Activated T-helper 2 cell treated with anti-CD3 and anti-CD28 coated beads, Interferon-gamma antibody, Interleukin-2, Interleukin-4, amounts not matched to agents 10 μg/mL and 5 μg/mL and 100 μg/mL, durations not matched to agents 14 hours and 24 hours and 36 hours (primary cell): ENCODE measurements at regions not wholly inside any gene's neighbourhood (a gene's known extent, or its start where the extent isn't known, plus 50 kb on each side); places are given as distances from the start of the nearest gene placed in this dataset.

Experiments used
- DNase-seq: peaks from one replicate; pipeline ENCODE4 v3.0.0; 2021; ENCODE audit warnings: low spot score
- H3K27ac Mint-ChIP-seq: one replicate; pipeline ENCODE4 v1.8.0; 2021; ENCODE audit warnings: mixed read lengths
- H3K27me3 Mint-ChIP-seq: one replicate; pipeline ENCODE4 v1.8.0; 2021; ENCODE audit warnings: low read depth, mixed read lengths
- H3K36me3 Mint-ChIP-seq: one replicate; pipeline ENCODE4 v1.8.0; 2021; ENCODE audit warnings: low read depth, mixed read lengths
- H3K4me1 Mint-ChIP-seq: one replicate; pipeline ENCODE4 v1.8.0; 2021; ENCODE audit warnings: low read depth, mixed read lengths
- H3K4me3 Mint-ChIP-seq: one replicate; pipeline ENCODE4 v1.8.0; 2021; ENCODE audit warnings: low read depth, mild to moderate bottlenecking, moderate library complexity, mixed read lengths
- H3K9me3 Mint-ChIP-seq: one replicate; pipeline ENCODE4 v1.8.0; 2021; ENCODE audit warnings: mixed read lengths
- intact Hi-C: fragments of 100-400 bp; cut with micrococcal nuclease; formaldehyde crosslinking; loops from one replicate; pipeline ENCODE4 v1.15.1; 2023

DNA sequence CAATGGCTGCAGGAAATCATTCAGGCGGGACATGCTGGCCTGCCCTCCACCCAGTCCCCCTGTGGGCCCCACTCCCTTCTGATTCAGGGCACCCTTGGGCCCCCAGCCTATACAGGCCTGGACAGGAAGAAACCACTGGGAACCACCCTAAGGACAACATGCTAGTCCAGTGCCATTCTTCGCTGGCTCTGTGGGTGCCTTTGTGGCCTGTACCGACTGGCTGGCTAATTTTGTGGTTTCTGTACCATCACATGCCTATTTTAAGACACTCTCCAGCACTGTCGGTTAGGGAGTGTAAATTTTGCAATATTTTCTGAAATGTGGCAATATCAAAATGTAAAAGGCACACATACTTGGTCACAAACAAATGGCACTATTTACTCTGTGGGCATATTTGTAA is 61.4 kb upstream of the POLG start:
- Mint-ChIP-seq H3K4me1 (no peaks in the 10 kb centered on the region), H3K36me3 (no peaks in the 10 kb centered on the region), H3K4me3 (no peak overlapping the region), H3K27ac (no peak overlapping the region), H3K27me3 (peaks cover 46% of the 10 kb centered on the region), H3K9me3 (no peaks in the 10 kb centered on the region)
- DNase-seq: no peak
- intact Hi-C loops: no loop called here

DNA sequence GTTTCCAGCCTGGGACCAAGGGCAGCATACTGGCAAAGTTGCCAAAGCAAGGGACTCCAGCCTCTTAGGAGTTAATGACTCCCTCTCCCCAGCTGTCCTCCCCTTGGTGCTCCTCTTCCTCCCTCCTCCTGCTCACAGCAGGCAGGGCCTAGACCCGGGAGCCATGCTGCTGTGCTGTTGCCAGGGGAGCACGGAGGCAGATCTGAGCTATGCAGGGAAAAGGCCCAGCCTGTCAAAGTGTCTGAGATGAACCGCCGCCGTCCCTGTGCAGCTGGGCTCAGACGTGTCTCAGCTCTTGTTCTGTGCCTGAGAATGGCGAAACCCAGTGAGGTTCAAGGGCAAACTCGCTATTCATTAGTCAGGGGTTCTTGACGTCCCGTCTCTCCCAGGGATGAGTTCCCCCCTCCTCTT is 60.8 kb upstream of the POLG start:
- Mint-ChIP-seq H3K27me3 (peaks cover 44% of the 10 kb centered on the region), H3K4me1 (no peaks in the 10 kb centered on the region), H3K9me3 (no peaks in the 10 kb centered on the region), H3K4me3 (no peak overlapping the region), H3K27ac (no peak overlapping the region), H3K36me3 (no peaks in the 10 kb centered on the region)
- intact Hi-C loops: no loop called here
- DNase-seq: no peak

DNA sequence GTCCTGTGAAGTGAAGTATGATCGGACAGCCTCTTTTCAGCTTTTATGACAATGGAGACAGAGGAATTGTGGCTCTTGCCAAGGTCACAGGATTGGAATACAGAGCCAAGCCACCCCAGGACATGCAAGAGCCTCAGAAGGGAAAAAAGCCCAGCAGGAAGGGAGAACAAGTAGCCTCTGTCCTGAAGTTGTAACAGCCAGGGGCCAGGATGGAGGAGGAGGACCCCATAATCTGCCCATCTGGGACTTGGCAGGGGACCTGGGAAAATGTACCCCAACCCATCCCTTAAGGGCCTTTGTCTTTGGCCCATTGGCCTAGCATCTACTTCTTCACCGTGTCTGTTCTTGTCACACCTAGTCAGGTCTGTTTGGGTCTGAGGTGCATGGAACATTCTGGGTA is 60.4 kb upstream of the POLG start:
- H3K36me3 Mint-ChIP-seq: no peaks in the 10 kb centered on the region
- no peaks in the 10 kb centered on the region for H3K9me3 Mint-ChIP-seq
- intact Hi-C loops: no loop called here
- H3K4me3 Mint-ChIP-seq: no peak overlapping the region
- H3K4me1 Mint-ChIP-seq: no peaks in the 10 kb centered on the region
- peaks cover 46% of the 10 kb centered on the region for H3K27me3 Mint-ChIP-seq
- no peak overlapping the region for H3K27ac Mint-ChIP-seq
- DNase-seq: no peak

DNA sequence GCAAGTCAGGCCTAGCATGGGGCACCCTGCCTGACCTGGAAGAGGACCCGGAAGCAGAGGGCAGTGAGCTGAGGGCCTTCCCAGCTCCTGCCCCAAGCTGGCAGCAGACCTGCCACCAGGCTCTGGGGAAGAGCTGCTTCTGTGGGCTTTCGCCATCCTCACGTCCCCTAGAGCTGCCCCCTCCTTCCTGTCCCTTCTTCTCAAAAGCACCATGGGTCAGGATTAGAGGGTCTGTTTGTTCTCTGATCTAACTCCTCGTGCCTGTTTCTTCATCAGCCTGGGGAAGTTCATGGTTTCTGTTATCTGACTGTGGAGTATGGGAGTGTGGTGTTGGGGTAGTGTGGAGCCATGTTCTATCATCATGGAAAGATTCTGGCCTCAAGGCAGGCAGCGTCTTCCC is 58.4 kb upstream of the POLG start:
- no peak for DNase-seq
- Mint-ChIP-seq H3K4me3 (no peak overlapping the region), H3K27ac (no peak overlapping the region), H3K9me3 (no peaks in the 10 kb centered on the region), H3K4me1 (no peaks in the 10 kb centered on the region), H3K36me3 (no peaks in the 10 kb centered on the region), H3K27me3 (peaks cover 42% of the 10 kb centered on the region)
- intact Hi-C loops: no loop called here

DNA sequence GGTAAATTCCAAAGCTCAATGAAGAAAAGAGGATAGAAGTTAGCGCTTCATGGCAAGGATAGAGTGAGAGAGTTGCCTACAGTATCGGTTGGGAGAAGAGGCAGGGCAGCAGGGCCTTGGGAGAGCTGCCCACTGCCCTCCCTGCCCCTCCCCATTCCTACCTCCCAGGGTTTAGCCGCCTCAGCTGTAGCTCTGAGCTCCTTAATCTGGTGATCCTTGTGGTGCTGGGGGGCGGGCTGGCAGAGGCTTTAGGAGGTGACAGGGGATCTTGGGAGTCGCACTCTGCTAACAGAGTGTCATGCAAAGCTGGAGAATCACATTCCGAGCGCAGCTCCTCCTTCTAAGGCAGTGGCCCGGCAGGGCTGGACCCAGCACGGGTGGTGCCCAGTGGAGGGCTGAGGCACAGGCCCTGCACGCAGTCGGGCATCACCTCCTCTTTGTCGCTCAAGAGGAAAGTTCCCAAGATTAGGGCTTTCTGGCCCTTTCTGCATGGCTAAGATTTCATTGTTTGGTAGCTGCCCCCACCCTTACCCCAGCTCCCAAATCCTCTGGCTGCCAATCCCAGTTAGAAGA is 57.1 kb upstream of the POLG start:
- Mint-ChIP-seq H3K4me1 (no peaks in the 10 kb centered on the region), H3K36me3 (no peaks in the 10 kb centered on the region), H3K27me3 (peaks cover 39% of the 10 kb centered on the region), H3K9me3 (no peaks in the 10 kb centered on the region), H3K4me3 (no peak overlapping the region), H3K27ac (no peak overlapping the region)
- intact Hi-C loops: no loop called here
- DNase-seq: no peak

DNA sequence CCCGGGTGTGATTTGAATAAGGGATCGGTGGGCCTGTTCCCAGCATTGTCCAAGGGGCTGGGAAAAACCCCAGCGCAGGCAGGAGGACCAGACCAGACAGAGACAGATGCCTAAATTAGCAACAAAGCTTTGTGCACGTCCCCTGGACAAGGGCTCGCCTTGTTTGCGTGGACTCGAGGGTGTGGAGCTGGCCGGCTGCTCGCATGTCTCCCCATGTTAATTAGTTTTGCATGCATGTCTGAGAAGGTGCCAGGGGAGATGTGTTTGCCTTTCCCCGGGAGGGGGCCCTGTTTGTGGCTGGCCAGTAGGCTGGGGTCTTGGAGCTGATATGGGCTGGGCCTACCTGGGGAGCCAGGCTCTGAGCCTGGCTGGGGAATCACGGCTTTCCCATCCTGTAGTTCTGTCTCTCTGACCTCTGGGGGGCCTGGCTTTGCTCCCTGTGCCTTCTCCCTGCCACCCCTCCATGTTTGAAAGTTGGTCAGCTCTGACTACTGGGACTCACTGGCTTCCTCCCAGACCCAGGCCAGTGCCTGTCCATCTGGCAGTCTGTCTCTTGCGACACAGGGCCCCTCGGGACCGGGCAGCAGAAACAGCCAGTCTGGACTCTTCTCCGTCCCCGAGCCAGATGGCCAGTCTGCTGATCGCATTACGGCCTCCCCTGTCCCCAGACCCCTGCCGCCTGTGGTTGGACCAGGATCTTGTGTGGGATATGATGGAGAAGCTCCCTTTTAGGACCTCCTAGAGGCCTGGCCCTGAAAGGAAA is 55.4 kb upstream of the POLG start:
- intact Hi-C loops: no loop called here
- H3K36me3 Mint-ChIP-seq: no peaks in the 10 kb centered on the region
- no peaks in the 10 kb centered on the region for H3K9me3 Mint-ChIP-seq

DNA sequence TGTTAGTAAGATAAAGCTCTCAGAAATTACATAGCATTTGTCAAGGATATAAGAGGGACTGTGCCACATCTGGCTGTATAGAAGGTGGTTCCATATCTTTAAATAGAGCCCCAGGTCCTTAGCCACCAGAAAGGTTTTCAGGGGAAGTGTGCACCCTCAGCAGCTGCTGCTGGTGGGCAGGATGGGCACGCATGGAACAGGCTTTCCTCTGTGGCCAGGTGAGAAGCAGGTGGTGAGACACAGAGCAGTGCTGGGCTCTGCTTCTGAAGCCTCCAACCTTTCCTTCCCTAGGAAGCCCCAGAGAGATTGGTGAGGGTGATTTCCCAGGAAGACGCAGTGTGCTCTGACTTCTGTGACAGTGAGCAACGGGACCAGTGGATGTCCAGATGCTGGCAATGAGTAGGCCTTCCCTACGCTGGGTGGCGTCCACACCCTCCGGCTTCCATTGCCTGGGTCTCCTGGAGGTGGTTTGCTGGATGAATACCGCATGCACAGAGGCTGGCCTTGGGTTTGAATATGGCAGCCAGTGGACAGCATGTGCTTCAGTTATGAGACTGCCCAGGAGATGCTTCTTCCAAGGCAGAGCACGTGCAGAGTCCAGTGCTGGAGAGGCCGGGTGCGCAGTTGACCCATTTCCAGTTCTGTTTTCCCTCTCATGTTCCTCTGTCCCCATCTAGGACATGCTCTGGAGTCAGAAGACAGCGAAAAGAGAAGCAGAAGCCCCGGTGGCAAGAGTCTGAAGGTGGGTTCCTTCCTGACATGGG is 52.7 kb upstream of the POLG start:
- H3K27me3 Mint-ChIP-seq: peaks cover 31% of the 10 kb centered on the region
- DNase-seq: no peak
- no peaks in the 10 kb centered on the region for H3K9me3 Mint-ChIP-seq
- H3K4me3 Mint-ChIP-seq: no peak overlapping the region
- intact Hi-C loops: no loop called here
- H3K4me1 Mint-ChIP-seq: no peaks in the 10 kb centered on the region
- H3K27ac Mint-ChIP-seq: no peak overlapping the region
- H3K36me3 Mint-ChIP-seq: no peaks in the 10 kb centered on the region

More for the DNA sequence above, 55.4 kb upstream of the POLG start:
- peaks cover 31% of the 10 kb centered on the region for H3K27me3 Mint-ChIP-seq
- H3K27ac Mint-ChIP-seq: no peak overlapping the region
- DNase-seq: no peak
- H3K4me3 Mint-ChIP-seq: no peak overlapping the region
- H3K4me1 Mint-ChIP-seq: no peaks in the 10 kb centered on the region

DNA sequence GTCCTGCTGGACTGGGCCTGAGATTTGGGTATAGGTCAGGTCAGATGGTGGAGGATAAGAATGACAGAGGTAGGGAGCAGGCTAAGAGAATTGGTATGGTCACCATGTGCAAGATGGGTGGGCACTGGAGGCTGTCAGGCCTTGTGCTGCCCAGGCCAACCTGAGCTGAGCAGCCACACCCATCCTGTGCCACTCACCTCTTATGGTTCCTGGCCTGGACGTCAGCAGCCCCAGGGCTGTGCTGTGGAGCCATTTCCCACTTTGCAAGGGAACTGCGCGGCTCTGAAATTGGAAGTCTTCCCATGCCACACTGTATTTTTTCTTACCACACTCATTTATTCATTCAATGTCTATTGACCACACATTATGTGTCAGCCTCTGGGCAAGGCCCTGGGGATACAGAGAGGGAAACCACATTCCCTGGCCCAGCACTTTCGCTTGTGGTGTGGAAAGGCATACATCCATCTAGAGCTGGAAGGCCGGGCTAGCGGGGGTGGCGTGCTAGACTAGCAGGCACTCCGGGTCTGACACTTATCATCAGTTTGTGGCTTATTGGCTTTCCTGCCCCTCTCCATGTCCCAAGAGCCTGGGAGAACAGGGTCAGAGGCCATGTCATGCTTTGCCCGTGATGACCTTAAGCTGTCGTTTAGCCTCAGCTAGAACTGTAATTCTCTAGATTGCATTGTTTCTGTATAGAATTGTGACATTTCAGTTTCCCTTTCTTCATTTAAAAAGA is 51.1 kb upstream of the POLG start:
- no peak for DNase-seq
- intact Hi-C loops: no loop called here
- H3K36me3 Mint-ChIP-seq: no peaks in the 10 kb centered on the region
- no peaks in the 10 kb centered on the region for H3K9me3 Mint-ChIP-seq
- H3K27me3 Mint-ChIP-seq: peaks cover 39% of the 10 kb centered on the region
- no peaks in the 10 kb centered on the region for H3K4me1 Mint-ChIP-seq
- H3K27ac Mint-ChIP-seq: no peak overlapping the region
- no peak overlapping the region for H3K4me3 Mint-ChIP-seq
